ENCODE measurements at regions not wholly inside any gene's neighbourhood (a gene's known extent, or its start where the extent isn't known, plus 50 kb on each side); places are given as distances from the start of the nearest gene placed in this dataset.
"Not testable (repeated sequence)": the region's sequence is repeated elsewhere in the genome, so short reads cannot be mapped to it uniquely, and the experiment has no call there.

DNA sequence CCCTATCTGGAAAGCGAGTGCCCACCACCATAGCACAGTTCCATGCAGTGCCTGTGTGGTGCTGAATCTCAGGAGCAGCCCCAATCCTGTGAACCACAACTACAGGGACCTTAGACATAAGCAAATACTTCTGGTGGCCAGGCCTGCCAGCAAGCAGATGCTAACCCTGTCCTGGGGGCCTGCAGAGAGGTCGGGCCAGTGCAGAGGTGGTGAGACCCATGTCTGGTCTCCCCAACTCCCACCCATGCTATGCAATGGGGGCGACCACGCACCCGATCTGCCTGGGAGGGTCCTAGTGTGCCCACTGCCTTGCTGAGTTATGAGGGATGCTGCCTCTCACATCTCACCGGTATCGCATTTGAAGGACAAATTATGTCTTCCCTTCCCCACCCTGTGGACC, 151.6 kb upstream of the ZNF337 start:
- H3K4me1 ChIP-seq = no peaks in the 10 kb centered on the region
- 93 to 97% (median 97%) methylated on average over 7 of the region's 7 CpGs for WGBS, 3 donors
- DNase-seq (peak in 1 of 2 donors; percentile 23), ATAC-seq (no peak)
- TF ChIP-seq, protein P1, sequence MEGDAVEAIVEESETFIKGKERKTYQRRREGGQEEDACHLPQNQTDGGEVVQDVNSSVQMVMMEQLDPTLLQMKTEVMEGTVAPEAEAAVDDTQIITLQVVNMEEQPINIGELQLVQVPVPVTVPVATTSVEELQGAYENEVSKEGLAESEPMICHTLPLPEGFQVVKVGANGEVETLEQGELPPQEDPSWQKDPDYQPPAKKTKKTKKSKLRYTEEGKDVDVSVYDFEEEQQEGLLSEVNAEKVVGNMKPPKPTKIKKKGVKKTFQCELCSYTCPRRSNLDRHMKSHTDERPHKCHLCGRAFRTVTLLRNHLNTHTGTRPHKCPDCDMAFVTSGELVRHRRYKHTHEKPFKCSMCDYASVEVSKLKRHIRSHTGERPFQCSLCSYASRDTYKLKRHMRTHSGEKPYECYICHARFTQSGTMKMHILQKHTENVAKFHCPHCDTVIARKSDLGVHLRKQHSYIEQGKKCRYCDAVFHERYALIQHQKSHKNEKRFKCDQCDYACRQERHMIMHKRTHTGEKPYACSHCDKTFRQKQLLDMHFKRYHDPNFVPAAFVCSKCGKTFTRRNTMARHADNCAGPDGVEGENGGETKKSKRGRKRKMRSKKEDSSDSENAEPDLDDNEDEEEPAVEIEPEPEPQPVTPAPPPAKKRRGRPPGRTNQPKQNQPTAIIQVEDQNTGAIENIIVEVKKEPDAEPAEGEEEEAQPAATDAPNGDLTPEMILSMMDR (IDR thresholded peaks at IDR 0.05) = no peak
- no peaks in the 10 kb centered on the region for H3K36me3 ChIP-seq (ENCODE audit: insufficient read depth in 1 of 2, low read depth in 1 of 2)
- H3K9me3 ChIP-seq = no peaks in the 10 kb centered on the region
- no peak overlapping the region for H3K27ac ChIP-seq
- intact Hi-C loops (cut with DNase I) = no loop called here
- no peaks in the 10 kb centered on the region for H3K27me3 ChIP-seq (ENCODE audit: insufficient read depth in 3 of 3, low read length in 2 of 3)
- H3K4me3 ChIP-seq = no peak overlapping the region

DNA sequence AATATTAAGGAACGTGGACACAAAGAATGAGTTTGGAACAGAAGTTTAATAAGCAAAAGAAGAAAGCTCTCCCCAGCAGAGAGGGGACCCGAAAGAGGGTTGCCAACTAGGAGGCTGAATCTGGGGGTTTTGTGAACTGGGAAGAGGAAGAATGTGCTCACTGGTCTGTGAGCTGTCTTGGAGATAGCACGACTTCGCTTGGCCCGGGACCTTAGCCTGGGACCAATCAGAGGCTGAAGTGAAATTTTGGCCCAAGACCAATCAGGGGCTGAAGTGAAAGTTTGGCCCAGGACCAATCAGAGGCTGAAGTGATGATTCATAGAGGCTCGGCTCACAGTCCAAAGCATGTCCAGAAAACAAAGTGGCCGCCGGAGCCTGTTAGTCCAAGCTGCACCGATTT, 148.0 kb upstream of the ZNF337 start:
- H3K4me1 ChIP-seq; DNase-seq; H3K9me3 ChIP-seq; H3K27me3 ChIP-seq (ENCODE audit: insufficient read depth in 3 of 3, low read length in 2 of 3); H3K4me3 ChIP-seq; intact Hi-C loops (cut with DNase I); H3K27ac ChIP-seq; H3K36me3 ChIP-seq (ENCODE audit: insufficient read depth in 1 of 2, low read depth in 1 of 2): not testable (repeated sequence)
- WGBS, 3 donors = no CpG with 5 or more reads among the region's 9 CpGs
- ATAC-seq = peak in 1 of 4 donors; percentile 27

DNA sequence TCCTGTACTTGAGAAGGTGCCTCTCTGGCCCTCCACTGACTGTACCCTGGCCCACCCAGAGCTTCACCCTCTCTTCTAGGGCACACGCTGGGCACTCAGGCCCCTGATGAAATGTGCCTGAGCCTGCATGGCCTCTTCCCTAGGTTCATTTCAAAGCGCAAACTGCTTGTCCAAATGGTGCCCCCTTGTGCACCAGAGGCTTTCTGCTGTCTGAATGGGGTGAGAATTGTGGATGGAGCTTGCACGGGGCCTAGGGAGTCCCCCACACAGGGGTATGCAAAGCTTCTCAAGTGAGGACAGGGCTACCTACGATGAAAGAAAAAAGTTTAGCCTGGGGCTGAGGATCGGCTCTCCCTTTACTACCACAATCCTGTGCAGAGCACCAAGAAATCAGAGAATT, 116.9 kb upstream of the ZNF337 start:
- H3K9me3 ChIP-seq; H3K4me1 ChIP-seq; H3K27me3 ChIP-seq (ENCODE audit: insufficient read depth in 3 of 3, low read length in 2 of 3); H3K27ac ChIP-seq; intact Hi-C loops (cut with DNase I); H3K4me3 ChIP-seq; ATAC-seq; DNase-seq; H3K36me3 ChIP-seq (ENCODE audit: insufficient read depth in 1 of 2, low read depth in 1 of 2): not testable (repeated sequence)
- WGBS, 3 donors = no CpG with 5 or more reads among the region's 5 CpGs

DNA sequence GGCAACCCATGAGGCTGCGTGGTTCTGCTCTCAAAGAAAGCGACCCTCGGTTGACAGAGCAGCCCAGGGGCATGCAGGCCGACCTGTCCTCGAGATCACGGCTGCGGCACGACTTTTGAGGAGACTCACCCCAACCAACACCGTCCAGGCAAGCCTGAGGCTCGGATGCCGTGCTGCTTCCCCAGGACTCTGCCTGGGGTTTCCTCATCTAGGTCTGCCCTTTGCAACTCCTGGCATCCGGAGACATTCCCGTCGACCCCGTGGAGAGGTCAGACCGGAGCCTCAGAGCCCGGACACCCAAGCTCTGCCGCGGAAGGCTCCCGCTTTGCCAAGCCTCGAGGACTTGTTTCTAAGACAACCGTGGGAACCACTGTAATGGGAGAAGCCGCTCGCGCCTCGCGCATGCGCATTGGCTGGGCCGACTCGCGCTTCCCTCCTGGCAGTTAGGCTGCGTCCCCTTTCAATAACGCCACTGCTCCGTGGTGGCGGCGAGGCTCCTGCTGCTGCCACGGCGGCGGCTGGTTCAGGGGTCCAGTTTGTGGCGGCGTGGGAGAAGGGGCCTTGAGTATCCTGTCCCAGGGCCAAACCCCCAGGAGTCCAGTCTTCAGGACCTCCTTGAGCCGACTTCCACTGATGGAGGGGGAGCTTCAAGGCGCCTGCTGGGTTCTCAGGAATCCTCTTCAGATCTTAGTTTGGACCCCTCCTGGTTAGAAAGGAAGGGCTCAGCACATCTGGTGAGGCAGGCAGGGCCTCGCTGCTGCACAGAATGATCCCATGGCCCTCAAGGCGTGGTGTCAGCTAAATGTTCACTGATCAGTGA, 101.7 kb upstream of the ZNF337 start:
- intact Hi-C loops (cut with DNase I); H3K27me3 ChIP-seq (ENCODE audit: insufficient read depth in 3 of 3, low read length in 2 of 3): not testable (repeated sequence)

DNA sequence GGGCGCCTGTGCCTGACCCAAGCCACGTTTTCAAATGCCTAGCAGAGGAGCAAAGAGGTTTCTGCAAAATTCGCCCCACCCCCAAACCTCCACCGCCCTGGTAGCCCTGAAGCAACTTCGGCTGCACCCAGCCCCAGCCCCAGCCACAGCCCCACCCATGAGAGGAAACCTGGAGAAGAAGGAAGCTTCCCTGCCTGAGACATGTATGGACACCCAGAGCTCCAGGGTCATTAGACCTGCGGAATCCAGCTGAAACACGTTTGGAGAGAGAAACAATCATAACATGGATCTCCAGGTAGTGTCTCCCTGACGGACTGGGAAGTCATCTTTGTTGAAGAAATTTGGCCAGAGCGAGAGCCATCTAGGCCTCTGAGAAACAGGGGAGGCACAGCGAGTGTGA, 100.4 kb upstream of the ZNF337 start:
- DNase-seq; H3K36me3 ChIP-seq (ENCODE audit: insufficient read depth in 1 of 2, low read depth in 1 of 2); H3K27ac ChIP-seq; ATAC-seq; intact Hi-C loops (cut with DNase I); H3K4me3 ChIP-seq; H3K4me1 ChIP-seq; H3K9me3 ChIP-seq; H3K27me3 ChIP-seq (ENCODE audit: insufficient read depth in 3 of 3, low read length in 2 of 3): not testable (repeated sequence)
- no CpG with 5 or more reads among the region's 10 CpGs for WGBS, 3 donors

More for the DNA sequence above, 101.7 kb upstream of the ZNF337 start:
- not testable (repeated sequence) for H3K4me3 ChIP-seq; H3K9me3 ChIP-seq; H3K27ac ChIP-seq; H3K36me3 ChIP-seq (ENCODE audit: insufficient read depth in 1 of 2, low read depth in 1 of 2); DNase-seq; H3K4me1 ChIP-seq
- peak in 2 of 4 donors; percentile 53 to 77 for ATAC-seq
- no CpG with 5 or more reads among the region's 45 CpGs for WGBS, 3 donors

DNA sequence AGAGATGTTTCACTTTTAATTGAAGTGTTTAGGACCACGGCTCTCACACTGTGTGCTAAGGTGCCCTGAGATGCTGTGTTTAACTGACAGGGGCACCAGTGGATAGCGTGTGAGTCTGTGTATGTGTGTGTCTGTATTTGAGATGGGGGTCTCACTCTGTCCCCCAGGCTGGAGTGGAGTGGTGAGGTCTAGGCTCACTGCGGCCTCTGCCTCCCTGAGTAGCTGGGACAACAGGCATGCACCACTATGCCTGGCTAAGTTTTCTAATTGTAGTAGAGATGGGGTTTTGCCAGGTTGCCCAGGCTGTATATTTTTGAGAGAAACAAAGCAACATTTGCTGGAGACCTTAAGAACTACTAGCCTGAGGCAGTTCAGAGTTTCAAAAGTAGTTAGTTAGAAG, 80.6 kb upstream of the ZNF337 start:
- H3K9me3 ChIP-seq; H3K27me3 ChIP-seq (ENCODE audit: insufficient read depth in 3 of 3, low read length in 2 of 3); H3K36me3 ChIP-seq (ENCODE audit: insufficient read depth in 1 of 2, low read depth in 1 of 2); intact Hi-C loops (cut with DNase I); DNase-seq; H3K4me1 ChIP-seq; H3K27ac ChIP-seq; H3K4me3 ChIP-seq; ATAC-seq: not testable (repeated sequence)
- 77 to 84% (median 80%) methylated on average over 3 of the region's 3 CpGs for WGBS, 3 donors

DNA sequence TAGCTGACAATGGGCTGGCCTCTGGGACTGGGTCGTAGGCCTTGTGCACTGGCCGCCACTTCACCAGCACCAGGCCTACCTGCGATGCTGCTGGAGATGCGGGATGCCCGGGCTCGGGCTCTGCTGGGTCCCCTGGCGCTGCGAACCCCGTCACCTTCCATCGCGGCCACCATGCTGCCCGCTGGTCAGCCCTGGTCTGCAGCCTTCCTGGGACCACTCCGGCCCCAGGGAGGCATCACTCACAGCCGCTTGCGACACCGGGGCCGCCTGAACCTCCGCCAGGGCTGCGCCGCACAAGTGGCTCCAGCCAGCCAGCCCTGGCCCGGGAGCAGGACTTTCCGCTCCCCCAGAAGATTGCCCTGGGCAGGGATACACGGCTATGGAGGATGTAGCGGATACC, 78.1 kb upstream of the ZNF337 start:
- H3K36me3 ChIP-seq (ENCODE audit: insufficient read depth in 1 of 2, low read depth in 1 of 2); ATAC-seq; H3K27me3 ChIP-seq (ENCODE audit: insufficient read depth in 3 of 3, low read length in 2 of 3); H3K9me3 ChIP-seq; intact Hi-C loops (cut with DNase I); H3K4me3 ChIP-seq; DNase-seq; H3K4me1 ChIP-seq; H3K27ac ChIP-seq: not testable (repeated sequence)
- WGBS, 3 donors = 89 to 93% (median 91%) methylated on average over 24 of the region's 24 CpGs

DNA sequence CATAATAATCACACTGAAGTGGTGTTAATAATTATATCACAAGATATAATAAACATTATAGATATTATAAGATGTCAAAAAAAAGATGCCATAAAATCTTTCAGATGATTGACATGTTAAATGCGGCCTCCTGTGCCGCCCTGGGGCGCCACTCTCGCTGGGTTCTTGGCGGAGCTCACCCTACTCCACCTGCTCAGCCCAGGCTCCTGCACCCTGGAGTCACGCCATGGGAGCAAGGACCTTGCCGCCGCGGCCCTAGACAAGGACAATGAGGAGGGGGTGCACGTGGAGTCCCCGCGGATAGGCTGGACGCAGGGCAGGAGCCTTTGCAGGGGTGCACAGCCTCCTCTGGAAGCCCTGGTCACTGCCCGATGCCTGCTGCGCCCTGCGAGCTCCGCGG, 77.5 kb upstream of the ZNF337 start:
- H3K27me3 ChIP-seq (ENCODE audit: insufficient read depth in 3 of 3, low read length in 2 of 3); H3K4me3 ChIP-seq; ATAC-seq; H3K36me3 ChIP-seq (ENCODE audit: insufficient read depth in 1 of 2, low read depth in 1 of 2); H3K27ac ChIP-seq; H3K9me3 ChIP-seq; DNase-seq; H3K4me1 ChIP-seq; intact Hi-C loops (cut with DNase I): not testable (repeated sequence)
- 93 to 96% (median 95%) methylated on average over 13 of the region's 18 CpGs for WGBS, 3 donors

DNA sequence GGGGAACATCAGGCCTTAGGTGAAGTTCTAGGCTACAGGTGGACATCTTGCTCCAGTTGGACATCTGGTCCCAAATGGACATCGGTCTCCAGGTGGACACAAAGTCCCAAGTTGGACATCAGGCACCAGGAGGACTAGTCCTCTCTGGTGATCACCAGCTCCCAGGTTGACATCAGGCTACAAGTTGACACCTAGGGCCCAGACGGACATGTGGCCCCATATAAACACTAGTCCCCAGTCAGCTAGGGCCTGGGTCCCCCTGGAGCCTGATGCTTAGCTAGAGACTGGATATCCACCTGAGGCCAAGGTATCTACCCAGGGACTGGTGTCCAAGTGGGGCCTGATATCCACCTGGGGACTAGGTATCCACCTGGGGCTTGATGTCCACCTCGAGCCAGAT, 75.8 kb upstream of the ZNF337 start:
- WGBS, 3 donors = 92 to 96% (median 94%) methylated on average over 3 of the region's 3 CpGs
- intact Hi-C loops (cut with DNase I) = not testable (repeated sequence)

DNA sequence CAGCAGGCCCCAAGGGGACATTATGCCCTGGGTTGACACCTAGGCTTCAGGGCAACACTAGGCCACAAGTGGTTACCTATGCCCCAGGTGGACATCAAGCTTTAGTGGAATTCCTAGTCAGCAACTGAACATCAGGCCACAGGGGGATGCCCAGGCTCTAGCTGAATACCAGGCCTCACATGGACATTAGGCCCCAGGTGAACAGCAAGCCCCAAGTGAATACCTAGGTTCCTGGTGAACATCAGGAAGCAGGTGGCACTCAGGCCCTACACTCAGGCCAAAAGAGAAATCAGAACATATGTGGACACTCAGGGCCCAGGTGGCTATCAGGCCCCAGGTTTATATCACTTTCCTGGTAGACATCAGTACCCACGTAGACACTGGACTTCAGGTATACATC, 75.2 kb upstream of the ZNF337 start:
- no CpG with 5 or more reads among the region's 1 CpG for WGBS, 3 donors
- H3K27ac ChIP-seq; H3K27me3 ChIP-seq (ENCODE audit: insufficient read depth in 3 of 3, low read length in 2 of 3); H3K4me1 ChIP-seq; ATAC-seq; H3K9me3 ChIP-seq; intact Hi-C loops (cut with DNase I); H3K36me3 ChIP-seq (ENCODE audit: insufficient read depth in 1 of 2, low read depth in 1 of 2); DNase-seq; H3K4me3 ChIP-seq: not testable (repeated sequence)

More for the DNA sequence above, 75.8 kb upstream of the ZNF337 start:
- not testable (repeated sequence) for H3K27ac ChIP-seq; H3K4me1 ChIP-seq; H3K4me3 ChIP-seq; H3K36me3 ChIP-seq (ENCODE audit: insufficient read depth in 1 of 2, low read depth in 1 of 2); ATAC-seq; H3K27me3 ChIP-seq (ENCODE audit: insufficient read depth in 3 of 3, low read length in 2 of 3); H3K9me3 ChIP-seq; DNase-seq
